ENCODE measurements at regions not wholly inside any gene's neighbourhood (a gene's known extent, or its start where the extent isn't known, plus 50 kb on each side); places are given as distances from the start of the nearest gene placed in this dataset.

DNA sequence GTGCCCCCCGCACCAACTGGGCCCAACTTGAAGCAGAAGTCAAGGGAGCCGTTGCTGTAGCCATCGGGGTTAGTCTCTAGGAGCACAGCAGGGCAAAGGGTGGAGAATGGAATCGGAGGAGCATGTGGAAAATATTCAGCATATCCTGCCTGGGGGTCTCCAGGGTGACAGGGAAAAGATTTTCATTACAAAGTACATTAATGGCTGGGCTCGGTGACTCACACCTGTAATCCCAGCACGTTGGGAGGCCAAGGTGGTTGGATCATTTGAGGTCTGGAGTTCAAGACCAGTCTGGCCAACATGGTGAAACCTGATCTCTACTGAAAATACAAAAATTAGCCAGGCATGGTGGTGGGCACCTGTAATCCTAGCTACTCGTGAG lies 53.8 kb upstream of the ABLIM1 start:
- no peak for TF ChIP-seq POLR2A (IDR thresholded peaks at IDR 0.05; ENCODE audit: borderline replicate concordance, extremely low read depth, insufficient read depth, insufficient read length)
- TF ChIP-seq, protein P1, sequence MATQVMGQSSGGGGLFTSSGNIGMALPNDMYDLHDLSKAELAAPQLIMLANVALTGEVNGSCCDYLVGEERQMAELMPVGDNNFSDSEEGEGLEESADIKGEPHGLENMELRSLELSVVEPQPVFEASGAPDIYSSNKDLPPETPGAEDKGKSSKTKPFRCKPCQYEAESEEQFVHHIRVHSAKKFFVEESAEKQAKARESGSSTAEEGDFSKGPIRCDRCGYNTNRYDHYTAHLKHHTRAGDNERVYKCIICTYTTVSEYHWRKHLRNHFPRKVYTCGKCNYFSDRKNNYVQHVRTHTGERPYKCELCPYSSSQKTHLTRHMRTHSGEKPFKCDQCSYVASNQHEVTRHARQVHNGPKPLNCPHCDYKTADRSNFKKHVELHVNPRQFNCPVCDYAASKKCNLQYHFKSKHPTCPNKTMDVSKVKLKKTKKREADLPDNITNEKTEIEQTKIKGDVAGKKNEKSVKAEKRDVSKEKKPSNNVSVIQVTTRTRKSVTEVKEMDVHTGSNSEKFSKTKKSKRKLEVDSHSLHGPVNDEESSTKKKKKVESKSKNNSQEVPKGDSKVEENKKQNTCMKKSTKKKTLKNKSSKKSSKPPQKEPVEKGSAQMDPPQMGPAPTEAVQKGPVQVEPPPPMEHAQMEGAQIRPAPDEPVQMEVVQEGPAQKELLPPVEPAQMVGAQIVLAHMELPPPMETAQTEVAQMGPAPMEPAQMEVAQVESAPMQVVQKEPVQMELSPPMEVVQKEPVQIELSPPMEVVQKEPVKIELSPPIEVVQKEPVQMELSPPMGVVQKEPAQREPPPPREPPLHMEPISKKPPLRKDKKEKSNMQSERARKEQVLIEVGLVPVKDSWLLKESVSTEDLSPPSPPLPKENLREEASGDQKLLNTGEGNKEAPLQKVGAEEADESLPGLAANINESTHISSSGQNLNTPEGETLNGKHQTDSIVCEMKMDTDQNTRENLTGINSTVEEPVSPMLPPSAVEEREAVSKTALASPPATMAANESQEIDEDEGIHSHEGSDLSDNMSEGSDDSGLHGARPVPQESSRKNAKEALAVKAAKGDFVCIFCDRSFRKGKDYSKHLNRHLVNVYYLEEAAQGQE (IDR thresholded peaks at IDR 0.05; ENCODE audit: low read depth): no peak
- TF ChIP-seq, protein P2, sequence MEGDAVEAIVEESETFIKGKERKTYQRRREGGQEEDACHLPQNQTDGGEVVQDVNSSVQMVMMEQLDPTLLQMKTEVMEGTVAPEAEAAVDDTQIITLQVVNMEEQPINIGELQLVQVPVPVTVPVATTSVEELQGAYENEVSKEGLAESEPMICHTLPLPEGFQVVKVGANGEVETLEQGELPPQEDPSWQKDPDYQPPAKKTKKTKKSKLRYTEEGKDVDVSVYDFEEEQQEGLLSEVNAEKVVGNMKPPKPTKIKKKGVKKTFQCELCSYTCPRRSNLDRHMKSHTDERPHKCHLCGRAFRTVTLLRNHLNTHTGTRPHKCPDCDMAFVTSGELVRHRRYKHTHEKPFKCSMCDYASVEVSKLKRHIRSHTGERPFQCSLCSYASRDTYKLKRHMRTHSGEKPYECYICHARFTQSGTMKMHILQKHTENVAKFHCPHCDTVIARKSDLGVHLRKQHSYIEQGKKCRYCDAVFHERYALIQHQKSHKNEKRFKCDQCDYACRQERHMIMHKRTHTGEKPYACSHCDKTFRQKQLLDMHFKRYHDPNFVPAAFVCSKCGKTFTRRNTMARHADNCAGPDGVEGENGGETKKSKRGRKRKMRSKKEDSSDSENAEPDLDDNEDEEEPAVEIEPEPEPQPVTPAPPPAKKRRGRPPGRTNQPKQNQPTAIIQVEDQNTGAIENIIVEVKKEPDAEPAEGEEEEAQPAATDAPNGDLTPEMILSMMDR (IDR thresholded peaks at IDR 0.05 in 2 of 3, conservative IDR thresholded peaks at IDR 0.05 in 1 of 3; ENCODE audit: borderline replicate concordance in 1 of 3, insufficient read depth in 1 of 3, low read depth in 2 of 3, low read length in 2 of 3): no peak
- no peak for TF ChIP-seq EZH2phosphoT487 (IDR thresholded peaks at IDR 0.05; ENCODE audit: borderline replicate concordance)
- no peak for TF ChIP-seq JUND (IDR thresholded peaks at IDR 0.05)
- no peak for TF ChIP-seq EZH2 (IDR thresholded peaks at IDR 0.05)
- TF ChIP-seq POLR2AphosphoS5 (IDR thresholded peaks at IDR 0.05; ENCODE audit: low read depth, low read length): no peak
- no peak for TF ChIP-seq YY1 (IDR thresholded peaks at IDR 0.05; ENCODE audit: extremely low read depth, insufficient replicate concordance, low read depth, low read length)
